Fibroblast of skin of left biceps (primary cell): ENCODE measurements at regions not wholly inside any gene's neighbourhood (a gene's known extent, or its start where the extent isn't known, plus 50 kb on each side); places are given as distances from the start of the nearest gene placed in this dataset.
"Not testable (repeated sequence)": the region's sequence is repeated elsewhere in the genome, so short reads cannot be mapped to it uniquely, and the experiment has no call there.

Source experiments
- DNase-seq, 2 experiments: peaks; one replicate each; pipeline ENCODE4 v3.0.0-alpha.2; 2013; ENCODE audit warnings: low read depth in 2 of 2

DNA sequence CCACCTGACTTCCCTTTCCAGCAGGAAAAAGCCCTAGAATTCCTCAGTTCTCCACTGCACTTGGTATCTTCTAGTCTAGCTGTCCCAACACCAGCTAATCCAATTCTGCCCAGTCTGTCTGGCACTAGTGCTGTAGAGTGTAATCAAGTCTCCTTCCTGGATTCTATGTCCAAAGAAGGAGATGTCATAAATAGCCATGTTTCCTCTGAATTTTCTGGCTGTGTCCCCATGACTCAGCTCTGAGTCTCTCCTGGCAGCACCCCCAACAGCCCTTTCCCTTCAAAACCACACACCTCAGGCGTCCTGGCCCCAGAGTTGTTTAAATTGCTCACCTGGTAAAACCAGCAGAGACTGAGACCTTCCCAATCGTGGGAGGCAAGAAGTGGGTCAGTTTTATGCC lies 197.2 kb downstream of the GRXCR1 start:
- DNase-seq: no peak

DNA sequence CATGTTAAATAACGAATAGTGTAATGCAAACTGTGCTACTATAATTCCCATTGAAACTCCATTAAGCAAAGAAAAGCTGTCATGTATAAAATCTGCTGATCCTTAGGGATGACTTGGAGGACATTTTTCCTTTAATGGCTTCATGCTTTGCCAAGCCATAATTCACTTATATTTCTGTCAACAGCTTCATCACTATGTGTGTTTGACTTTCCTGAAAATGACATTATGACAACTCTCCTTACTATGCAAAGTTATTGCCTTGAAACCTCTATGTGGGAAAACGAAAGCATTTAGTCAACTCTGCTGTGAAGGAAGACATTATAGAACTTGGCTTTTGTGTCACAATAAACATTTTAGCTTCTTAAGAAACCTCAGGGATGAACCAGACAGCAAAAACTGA lies 210.5 kb downstream of the GRXCR1 start:
- DNase-seq: no peak

DNA sequence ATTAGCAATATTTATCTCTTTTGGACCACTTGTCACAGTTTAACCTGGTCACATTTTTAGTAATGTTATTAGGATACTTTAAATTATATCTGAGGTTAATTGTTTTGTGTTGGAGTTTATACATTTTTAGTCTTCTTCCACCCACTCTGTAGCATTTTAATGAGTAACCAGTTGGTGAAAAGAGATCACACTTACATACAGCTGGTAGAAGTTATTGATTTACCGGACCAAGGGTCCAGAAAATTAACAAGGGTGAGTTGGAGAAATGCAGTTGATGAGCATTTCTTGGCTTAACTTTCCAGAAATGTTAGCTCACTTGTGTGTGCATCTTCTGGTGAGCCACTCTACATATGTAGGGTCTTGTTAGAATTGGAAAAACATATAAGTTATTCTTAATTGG lies 219.6 kb downstream of the GRXCR1 start:
- no peak for DNase-seq

DNA sequence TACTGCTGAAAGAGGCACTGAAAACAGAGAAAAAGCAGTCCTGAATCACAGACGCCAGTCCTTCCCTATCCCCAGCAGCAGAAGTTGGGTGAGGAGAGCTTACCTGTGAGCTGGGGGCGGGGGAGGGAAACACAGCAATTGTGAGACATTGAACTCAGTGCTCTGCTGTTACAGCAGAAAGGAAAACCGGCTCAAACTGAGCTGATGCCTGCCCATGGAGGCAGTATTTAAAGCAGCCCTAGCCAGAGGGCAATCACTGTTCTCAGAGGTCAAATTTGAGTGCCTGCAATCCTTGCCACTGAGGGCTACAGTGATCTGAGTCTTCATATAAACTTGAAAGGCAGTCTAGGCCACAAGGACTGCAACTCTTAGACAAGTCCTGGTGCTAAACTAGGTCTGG lies 220.7 kb downstream of the GRXCR1 start:
- DNase-seq: no peak

DNA sequence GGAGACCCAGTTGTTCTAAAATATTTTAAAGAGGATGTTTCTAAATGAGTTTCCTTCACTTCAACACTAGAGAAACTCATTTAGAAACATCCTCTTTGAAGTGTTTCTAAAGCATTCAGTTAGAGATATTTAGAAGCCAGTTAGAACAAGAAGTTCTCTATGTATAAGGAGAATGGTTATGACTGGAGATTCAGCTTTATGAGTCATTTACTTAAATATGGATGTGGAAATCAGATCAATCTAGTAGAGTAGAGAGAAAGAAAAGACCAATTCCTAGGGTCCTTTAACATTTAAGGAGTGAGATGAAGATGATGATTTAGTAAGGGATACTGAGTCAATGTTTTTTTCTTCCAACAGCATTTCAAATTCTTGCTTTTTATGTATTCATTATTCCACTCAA lies 234.1 kb downstream of the GRXCR1 start:
- no peak for DNase-seq

DNA sequence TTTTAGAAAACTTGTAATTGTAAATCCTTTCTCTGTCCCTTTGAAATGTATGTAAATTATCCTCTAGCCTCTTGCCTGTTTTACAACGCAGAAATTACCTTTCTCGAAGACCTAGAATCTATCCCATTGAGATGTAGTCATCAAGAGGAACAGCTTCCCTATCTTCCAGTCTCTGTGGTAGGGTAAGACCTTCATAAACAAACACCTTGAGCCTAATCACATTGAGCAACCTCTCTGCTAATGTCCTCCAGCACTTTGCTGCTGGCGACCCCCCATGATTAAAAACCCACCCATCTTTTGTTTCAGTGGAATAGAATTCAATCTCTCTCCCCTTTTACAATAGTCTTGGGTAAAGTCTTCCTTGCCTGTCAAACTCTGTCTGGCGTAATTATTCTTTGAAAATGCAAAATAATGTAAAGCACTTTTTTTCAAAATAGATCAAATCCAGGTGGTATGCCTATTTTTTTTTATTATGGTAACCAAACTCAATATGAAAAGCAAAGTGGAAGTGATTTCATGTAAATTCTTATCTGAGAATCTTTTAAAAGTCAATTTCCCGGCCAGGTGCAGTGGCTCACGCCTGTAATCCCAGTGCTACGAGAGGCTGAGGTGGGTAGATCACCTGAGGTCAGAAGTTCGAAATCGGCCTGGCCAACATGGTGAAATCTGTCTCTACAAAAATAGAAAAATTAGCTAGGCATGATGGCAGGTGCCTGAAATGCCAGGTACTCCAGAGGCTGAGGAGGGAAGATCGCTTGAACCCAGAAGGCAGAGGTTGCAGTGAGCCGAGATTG lies 237.9 kb downstream of the GRXCR1 start:
- no peak for DNase-seq

DNA sequence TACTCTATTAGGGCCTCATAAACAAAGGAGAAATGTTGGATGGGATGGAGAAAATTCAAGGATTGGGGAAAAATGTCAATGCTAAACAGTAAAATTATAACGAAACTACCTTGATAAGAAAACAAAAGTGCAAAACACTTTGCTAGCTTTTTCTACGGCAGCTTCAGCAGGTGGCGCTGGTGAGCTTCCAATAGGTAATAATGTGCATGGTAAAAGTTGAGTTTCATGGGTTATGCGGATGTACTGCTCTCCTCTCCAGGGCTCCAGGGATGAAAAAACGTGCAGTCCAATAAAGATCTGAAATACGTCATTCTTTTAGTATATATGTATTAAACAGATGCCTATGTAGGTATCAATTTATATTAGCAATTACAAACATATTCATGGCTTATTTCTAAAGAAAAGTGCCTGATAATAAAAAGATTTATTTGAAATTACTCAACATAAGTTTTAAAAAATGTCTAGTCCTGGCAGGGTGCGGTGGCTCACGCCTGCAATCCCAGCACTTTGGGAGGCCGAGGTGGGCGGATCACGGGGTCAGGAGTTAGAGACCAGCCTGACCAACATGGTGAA lies 239.6 kb downstream of the GRXCR1 start:
- DNase-seq: peak; percentile 24 to 33

DNA sequence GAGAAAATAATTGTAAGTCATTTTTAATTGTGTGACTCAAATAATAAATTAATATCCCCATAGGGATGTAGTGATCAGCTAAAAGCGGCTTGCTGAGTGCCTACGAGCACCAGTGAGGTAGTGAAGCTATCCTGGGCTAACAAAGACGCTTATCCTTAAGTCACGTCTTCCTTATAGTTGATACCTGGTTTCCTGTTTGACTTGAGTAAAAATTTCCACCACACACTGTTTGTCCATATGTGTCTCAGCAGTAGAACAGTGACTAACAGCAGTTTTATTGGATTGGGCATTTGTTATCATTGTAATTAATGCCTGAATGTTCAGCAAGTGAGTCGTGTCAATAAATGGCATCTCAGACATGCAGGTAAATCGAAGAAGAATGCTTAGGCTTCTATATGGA lies 241.1 kb downstream of the GRXCR1 start:
- DNase-seq: no peak

DNA sequence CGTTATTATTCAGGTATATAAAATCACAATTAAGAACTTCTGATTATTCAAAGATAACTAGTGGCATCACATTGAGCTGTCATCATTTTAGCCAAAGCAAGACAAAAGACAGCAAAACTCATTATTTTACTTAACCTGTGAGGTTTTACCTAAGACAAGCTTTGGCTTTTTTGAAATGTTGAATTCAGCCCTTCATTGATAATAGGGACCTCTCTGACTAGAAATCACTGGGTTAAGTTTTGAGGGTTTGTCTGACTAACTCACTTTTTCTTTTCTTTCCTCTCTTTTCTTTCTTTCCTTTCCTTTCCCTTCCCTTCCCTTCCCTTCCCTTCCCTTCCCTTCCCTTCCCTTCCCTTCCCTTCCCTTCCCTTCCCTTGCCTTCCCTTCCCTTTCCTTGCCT lies 244.2 kb downstream of the GRXCR1 start:
- DNase-seq: no peak

DNA sequence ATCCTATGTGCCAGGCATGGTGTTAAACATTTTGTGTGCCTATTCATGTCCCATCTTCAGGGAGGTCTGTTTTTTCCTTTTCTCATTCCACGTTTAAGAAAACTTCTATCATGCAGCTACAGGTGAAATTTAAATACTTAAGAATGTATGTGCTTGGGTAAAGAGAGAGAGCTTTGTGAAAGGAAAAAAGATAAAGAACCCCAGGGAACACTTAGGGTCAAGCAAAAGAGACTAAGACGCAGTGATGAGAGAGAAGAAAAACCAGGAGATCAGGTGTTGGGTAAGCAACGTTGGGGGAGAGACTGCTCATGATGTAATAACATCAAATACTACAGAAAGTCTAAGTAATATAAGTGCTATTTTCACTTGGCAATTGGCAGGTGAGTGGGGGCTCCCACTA lies 253.7 kb downstream of the GRXCR1 start:
- DNase-seq: no peak

DNA sequence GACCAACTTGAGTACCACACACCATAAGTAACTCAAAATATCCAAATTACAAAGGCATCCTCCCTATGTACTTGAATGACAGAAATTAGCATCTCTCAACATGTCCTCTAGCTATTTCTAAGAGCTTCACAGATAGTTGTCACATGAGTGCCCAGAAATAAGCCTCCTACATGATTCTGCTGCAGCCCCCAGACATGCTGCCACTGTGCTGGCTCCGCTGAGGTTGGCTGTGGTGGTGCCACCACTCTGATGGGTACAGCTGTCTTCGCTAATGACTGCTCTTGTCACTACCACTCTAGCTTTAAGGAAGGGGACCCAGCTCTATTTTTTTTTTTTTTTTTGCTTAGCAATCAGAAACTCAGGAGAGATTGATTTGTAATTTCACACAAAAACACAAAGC lies 256.0 kb downstream of the GRXCR1 start:
- DNase-seq: no peak

DNA sequence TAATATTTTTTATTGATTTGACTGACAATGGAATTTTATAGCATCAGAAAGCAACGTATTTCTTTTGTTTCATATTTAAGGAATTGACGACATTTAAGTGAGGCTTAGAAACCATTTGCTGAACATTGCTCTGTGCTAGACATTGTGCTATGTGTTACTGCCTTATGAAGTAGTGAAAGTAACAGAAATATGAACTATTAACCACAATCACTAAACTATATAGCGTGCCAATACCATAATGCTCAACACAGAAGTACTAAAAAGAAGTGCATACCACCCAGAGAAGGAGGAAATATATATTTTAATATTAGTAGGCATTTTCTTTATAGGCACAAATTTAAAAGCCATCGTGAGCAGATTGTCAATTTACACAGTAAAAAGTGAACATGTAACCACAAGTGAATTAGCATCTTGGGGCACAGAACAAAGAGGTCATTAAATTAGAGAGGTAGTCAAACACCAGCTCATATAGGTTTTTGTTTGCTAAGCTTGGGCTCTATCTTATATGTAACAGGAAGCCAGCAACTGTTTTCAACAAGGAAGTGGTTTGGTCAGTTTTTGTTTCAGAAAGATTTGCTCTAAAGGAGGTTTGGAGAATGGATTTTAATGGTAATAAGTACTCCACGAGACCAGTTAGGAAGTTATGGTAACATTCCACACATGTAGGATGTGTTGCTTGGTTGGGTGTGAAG lies 270.7 kb downstream of the GRXCR1 start:
- no peak for DNase-seq

DNA sequence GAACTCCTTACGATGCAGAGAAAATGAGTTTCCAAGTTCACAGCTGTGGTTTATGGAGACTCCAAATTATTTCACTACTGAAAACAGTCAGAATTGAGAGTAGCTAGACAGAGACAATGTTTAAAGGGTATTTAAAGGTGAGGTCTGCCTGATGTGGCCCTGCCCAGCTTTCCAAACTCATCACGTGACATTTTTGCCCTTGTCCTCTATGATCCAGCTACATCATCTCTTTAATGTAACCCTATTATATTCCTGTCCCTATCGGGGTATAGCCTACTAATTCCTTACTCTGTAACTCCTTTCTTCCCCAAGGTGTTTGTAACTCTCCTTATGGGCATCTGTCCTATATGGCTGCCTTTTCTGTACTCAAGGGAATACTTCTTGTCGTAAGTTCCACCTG lies 297.2 kb downstream of the GRXCR1 start:
- no peak for DNase-seq

DNA sequence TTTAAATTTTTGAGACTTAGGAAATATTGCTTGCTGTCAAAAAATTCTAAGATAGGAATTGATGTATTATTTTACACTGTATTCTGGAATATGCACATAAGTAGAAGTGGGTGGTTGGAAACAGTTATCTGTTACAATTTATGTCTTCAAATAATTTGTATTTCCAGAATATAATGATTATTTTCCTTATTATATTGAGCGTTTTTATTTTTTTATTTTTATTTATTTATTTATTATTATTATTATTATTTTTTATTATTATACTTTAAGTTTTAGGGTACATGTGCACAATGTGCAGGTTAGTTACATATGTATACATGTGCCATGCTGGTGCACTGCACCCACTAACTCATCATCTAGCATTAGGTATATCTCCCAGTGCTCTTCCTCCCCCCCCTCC lies 320.1 kb downstream of the GRXCR1 start:
- not testable (repeated sequence) for DNase-seq

DNA sequence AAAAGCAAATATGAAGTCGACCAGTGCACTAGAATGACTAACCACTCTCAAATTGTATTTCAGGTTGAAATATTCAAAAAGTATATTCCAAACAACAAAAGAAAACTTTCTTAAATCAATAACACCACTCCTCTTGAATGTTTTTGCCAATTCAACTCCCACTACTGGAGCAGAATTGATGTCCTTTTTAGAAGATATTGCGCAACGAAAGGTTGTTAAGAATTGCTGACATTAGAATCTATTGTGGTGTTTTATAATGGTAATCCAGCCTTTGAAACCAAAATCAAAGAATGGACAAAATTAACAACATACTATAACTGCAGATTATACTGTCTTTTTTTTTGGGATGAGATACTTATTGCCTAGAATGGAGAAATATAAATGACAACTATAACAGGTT lies 331.3 kb downstream of the GRXCR1 start:
- no peak for DNase-seq

DNA sequence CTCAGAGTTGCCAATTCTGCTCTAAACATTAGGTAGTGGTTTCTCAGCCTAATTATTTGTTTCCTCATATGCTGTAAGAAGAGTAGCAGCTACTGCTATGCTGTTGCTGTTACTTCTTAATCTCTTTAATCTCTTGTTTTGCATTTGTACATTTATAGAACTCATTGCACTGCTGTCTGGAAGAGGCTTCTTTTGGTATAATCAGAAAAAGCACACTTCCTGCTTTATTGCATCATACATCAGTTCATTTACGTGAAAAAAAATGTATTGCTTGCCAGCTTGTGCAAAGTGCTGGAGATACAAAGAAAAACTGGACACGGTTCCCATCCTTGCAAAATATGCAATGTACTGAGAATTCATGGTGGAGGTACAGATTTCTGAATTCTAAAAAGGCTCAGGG lies 332.0 kb downstream of the GRXCR1 start:
- DNase-seq: no peak

DNA sequence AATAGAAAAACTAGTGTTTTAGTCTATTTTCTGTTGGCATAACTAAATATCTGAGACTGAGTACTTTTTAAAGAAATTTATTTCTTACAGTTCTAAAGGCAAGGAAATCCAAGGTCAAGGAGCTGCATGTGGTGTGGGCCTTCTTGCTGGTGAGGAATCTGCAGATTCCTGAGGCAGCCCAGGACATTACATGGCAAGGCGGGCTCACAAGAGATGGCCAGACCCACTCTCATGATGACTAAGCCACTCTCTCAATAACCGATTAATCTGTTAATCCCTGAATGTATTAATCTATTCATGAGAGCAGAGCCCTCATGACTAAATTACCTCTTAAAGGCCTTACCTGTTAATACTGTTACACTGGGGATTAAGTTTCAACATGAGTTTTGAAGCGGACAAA lies 340.8 kb downstream of the GRXCR1 start:
- no peak for DNase-seq

DNA sequence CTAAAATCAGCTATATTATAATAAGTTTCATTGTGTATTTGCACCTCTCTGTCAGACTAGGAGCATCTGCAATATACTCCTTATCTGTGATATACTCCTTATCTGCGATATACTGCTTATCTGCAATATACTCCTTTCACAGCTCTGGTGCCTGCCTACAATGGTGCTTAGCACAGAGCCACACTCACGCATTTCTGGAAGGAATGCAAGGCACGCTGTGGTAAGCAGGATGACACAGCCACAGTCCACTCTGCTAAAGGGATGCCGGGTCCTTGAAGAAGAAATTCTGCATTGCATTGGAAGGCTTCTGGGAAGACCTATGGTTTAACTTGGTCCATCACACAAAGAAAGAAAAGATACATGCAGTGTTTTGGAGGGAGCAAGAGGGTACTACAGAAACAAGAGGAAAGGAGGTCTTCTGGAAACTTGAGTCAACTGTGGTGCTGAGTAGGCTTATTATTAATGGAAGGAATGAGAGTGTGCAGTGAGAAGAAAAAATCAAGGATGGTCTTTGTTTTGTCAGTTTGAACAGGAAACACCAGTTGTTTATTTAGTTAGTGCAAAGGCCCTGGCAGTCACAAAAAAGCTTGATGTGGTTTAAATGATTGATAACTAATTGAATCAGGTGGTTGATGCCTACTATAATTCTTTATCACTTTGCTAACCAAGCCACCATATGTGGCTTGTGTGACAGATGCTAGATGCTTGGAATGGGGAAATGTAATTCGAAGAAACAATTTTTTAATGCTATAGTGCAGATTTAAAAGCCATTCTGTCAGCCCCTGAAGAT lies 342.3 kb downstream of the GRXCR1 start:
- DNase-seq: no peak

DNA sequence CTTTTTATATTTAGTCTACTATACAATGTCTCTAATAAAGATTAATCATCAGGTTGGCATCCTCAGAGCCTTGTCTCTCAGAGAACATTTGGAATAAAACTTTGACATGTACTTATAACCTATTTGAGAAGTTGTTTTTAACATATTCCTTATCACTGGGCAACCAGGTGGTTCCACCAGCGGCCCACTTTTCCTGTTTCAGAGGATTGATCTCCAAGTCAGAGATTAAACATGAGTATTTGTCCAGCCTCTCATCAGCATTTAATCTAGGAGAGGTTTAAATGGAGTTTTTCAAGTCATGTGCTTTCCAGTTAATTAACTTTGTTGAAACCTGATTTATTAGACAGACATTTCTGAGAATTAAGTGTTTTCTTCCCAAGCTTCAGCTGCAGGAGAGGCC lies 345.5 kb downstream of the GRXCR1 start:
- DNase-seq: no peak

DNA sequence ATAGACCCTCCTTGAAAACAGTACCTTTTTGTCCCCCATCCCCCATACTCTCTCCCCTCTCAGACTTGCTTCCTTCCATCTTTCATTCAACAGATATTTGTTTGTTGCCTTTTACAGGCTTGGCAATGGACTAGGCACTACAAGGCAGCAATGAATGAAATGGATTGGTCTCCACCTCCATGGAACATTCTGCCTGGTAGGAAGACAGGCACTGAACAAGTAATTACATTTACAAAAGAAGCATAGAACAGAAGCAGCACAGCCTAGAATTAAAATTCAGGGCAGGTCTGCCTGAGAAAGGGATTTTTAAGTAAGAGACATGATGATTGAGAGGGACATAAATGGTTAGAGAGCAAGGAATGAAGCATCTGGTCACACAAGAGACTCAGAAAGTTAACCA lies 346.1 kb downstream of the GRXCR1 start:
- no peak for DNase-seq

DNA sequence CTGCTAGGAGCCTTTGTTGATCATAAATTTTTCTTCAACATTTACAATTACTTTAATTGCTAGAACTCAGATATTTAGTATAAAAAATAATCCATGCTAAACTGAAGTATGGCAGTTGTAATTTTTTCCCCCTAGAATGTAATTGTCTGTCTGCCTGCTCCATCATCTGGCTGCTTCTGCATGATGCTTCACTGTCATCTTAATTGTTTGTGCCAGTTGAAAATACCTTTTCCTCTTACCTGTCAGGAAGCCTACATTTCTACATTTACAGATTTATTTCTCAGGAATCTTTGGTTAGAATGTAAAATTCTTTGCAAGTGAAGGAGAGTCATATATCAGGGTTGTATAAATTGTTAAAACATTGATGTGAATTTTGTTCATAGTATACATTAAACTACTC lies 348.6 kb downstream of the GRXCR1 start:
- DNase-seq: no peak

DNA sequence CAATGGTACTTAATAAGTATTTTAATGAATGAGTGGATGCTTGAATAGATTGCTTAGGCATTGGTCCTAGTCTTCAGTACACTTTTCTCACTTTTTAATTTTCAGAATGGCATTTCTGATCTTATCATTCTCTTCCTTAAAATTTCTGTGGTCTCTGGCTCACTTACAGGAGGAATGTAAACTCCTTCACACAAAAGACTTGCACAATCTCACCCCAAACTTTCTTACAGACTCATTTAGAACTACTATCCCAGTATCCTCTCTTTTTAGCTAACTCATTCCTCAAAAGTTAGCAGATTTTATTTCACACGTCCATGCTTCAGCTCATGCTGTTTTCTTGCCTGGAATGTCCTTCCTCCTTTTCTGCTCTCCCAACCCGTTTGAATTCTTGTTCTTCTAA lies 350.1 kb downstream of the GRXCR1 start:
- DNase-seq: peak; percentile 52
